IMR-90 (cell line): ENCODE measurements at regions not wholly inside any gene's neighbourhood (a gene's known extent, or its start where the extent isn't known, plus 50 kb on each side); places are given as distances from the start of the nearest gene placed in this dataset.

Source experiments
- ATAC-seq: fragments of 200-7000 bp; cut with Tn5 transposase; 2 replicates; pipeline ENCODE4 v1.9.1; 2020; ENCODE audit warnings: low read depth, mild to moderate bottlenecking, moderate library complexity
- BruUV-seq: library from RNA; stranded (reverse); fragments of 400-500 nt; replicated peaks from 2 replicates; lab custom pipeline; 2021; lab: Mats Ljungman, UMichigan
- CTCF ChIA-PET: fragments of 300-600 bp; formaldehyde crosslinking; extraction: SDS; loops from one replicate; lab custom pipeline; 2021; ENCODE audit warnings: antibody characterized with exemption; lab: Yijun Ruan, JAX
- POLR2A ChIA-PET: fragments of 300-600 bp; sonication (Branson Sonifier 250); formaldehyde crosslinking; loops from one replicate; lab custom pipeline; 2022; ENCODE audit warnings: antibody characterized with exemption; ENCODE audit not compliant: unreplicated experiment; lab: Charles Lee
- DNase-seq: peaks from one replicate; pipeline ENCODE4 v3.0.0; 2013
- H2AFZ ChIP-seq: replicated peaks from 2 replicates; pipeline ENCODE3; 2013; ENCODE audit warnings: low read length, mild to moderate bottlenecking; ENCODE audit not compliant: poor library complexity
- H2AK5ac ChIP-seq: 2 replicates; pipeline ENCODE4 v1.6.1; 2013; ENCODE audit warnings: low read depth, low read length, inconsistent platforms
- H2AK9ac ChIP-seq: replicated peaks from 2 replicates; pipeline ENCODE3; 2013; ENCODE audit warnings: mild to moderate bottlenecking, low read depth, low read length, moderate library complexity; ENCODE audit not compliant: poor library complexity
- H2BK120ac ChIP-seq: 2 replicates; pipeline ENCODE4 v1.6.1; 2013; ENCODE audit warnings: low read depth, low read length, inconsistent platforms
- H2BK15ac ChIP-seq: 3 replicates; pipeline ENCODE4 v1.6.1; 2013; ENCODE audit warnings: low read depth, low read length, inconsistent platforms
- H2BK20ac ChIP-seq: 2 replicates; pipeline ENCODE4 v1.6.1; 2013; ENCODE audit warnings: low read depth, mild to moderate bottlenecking, inconsistent platforms, low read length, moderate library complexity
- H2BK5ac ChIP-seq: 2 replicates; pipeline ENCODE4 v1.6.1; 2013; ENCODE audit warnings: mild to moderate bottlenecking, low read depth, low read length, inconsistent platforms; ENCODE audit not compliant: poor library complexity, severe bottlenecking
- H3K14ac ChIP-seq: replicated peaks from 2 replicates; pipeline ENCODE4 v1.6.1; 2013; ENCODE audit warnings: low read depth, low read length, inconsistent platforms
- H3K18ac ChIP-seq: 2 replicates; pipeline ENCODE4 v1.6.1; 2013; ENCODE audit warnings: low read depth, low read length, control low read depth
- H3K23ac ChIP-seq: 2 replicates; pipeline ENCODE4 v1.6.1; 2013; ENCODE audit warnings: low read depth, low read length, inconsistent platforms
- H3K27ac ChIP-seq: 2 replicates; pipeline ENCODE4 v1.5.1; 2013; ENCODE audit warnings: mild to moderate bottlenecking, control low read depth, low read length; ENCODE audit not compliant: insufficient read depth
- H3K27me3 ChIP-seq: 2 replicates; pipeline ENCODE4 v1.6.1; 2013; ENCODE audit warnings: low read length; ENCODE audit not compliant: control insufficient read depth, insufficient read depth
- H3K36me3 ChIP-seq: 2 replicates; pipeline ENCODE4 v1.6.1; 2013; ENCODE audit warnings: low read length, mixed read lengths; ENCODE audit not compliant: control insufficient read depth, insufficient read depth
- H3K4ac ChIP-seq: 2 replicates; pipeline ENCODE4 v1.6.1; 2013; ENCODE audit warnings: low read depth, low read length, inconsistent platforms
- H3K4me1 ChIP-seq: 2 replicates; pipeline ENCODE4 v1.6.1; 2013; ENCODE audit warnings: low read length, mixed read lengths; ENCODE audit not compliant: control insufficient read depth, insufficient read depth
- H3K4me2 ChIP-seq: 2 replicates; pipeline ENCODE4 v1.6.1; 2013; ENCODE audit warnings: low read depth, mild to moderate bottlenecking, control low read depth, low read length, moderate library complexity
- H3K4me3 ChIP-seq: 2 replicates; pipeline ENCODE4 v1.5.1; 2013; ENCODE audit warnings: low read depth, mild to moderate bottlenecking, control low read depth, low read length, moderate library complexity; ENCODE audit not compliant: insufficient read depth
- H3K56ac ChIP-seq: 2 replicates; pipeline ENCODE4 v1.6.1; 2013; ENCODE audit warnings: low read length, inconsistent platforms; ENCODE audit not compliant: insufficient read depth; ENCODE audit errors: extremely low read depth
- H3K79me1 ChIP-seq, 2 experiments: 2 replicates each; pipeline ENCODE4 v1.6.1; 2013; ENCODE audit warnings: low read length in 2 of 2, inconsistent platforms in 1 of 2, low read depth in 1 of 2
- H3K9ac ChIP-seq: 2 replicates; pipeline ENCODE4 v1.6.1; 2013; ENCODE audit warnings: low read depth, low read length, control low read depth
- H3K9me1 ChIP-seq: 2 replicates; pipeline ENCODE4 v1.6.1; 2013; ENCODE audit warnings: low read length, inconsistent platforms; ENCODE audit not compliant: insufficient read depth
- H3K9me3 ChIP-seq: 2 replicates; pipeline ENCODE4 v1.6.1; 2013; ENCODE audit warnings: low read length; ENCODE audit not compliant: control insufficient read depth, insufficient read depth
- H4K20me1 ChIP-seq: 2 replicates; pipeline ENCODE4 v1.6.1; 2013; ENCODE audit warnings: low read length, inconsistent platforms; ENCODE audit not compliant: insufficient read depth
- H4K5ac ChIP-seq: 2 replicates; pipeline ENCODE4 v1.6.1; 2013; ENCODE audit warnings: mild to moderate bottlenecking, low read depth, low read length, control low read depth
- H4K8ac ChIP-seq, 2 experiments: 2 replicates each; pipeline ENCODE4 v1.6.1; 2013; ENCODE audit warnings: low read depth in 2 of 2, low read length in 2 of 2, control low read depth in 1 of 2, inconsistent platforms in 1 of 2
- H4K91ac ChIP-seq: 2 replicates; pipeline ENCODE4 v1.6.1; 2013; ENCODE audit warnings: low read depth, low read length, inconsistent platforms; ENCODE audit not compliant: insufficient read depth
- BHLHE40 ChIP-seq: fragments of 150-350 bp; IDR thresholded peaks from 2 replicates; pipeline ENCODE4 v1.6.1; 2016; ENCODE audit warnings: mild to moderate bottlenecking, low read depth, low read length
- CTCF ChIP-seq: conservative IDR thresholded peaks from 2 replicates; pipeline ENCODE4 v1.5.1; 2012; ENCODE audit warnings: mild to moderate bottlenecking, low read depth, low read length, improper control_type of control experiment
- MAFK ChIP-seq: IDR thresholded peaks from 2 replicates; pipeline ENCODE4 v1.6.1; 2012; ENCODE audit warnings: low read depth, low read length, improper control_type of control experiment
- RAD21 ChIP-seq: IDR thresholded peaks from 2 replicates; pipeline ENCODE4 v1.6.1; 2012; ENCODE audit warnings: low read length, improper control_type of control experiment
- SMC3 ChIP-seq: fragments of 150-350 bp; IDR thresholded peaks from 2 replicates; pipeline ENCODE4 v1.6.1; 2016; ENCODE audit warnings: low read depth, mild to moderate bottlenecking, antibody characterized with exemption, low read length, moderate library complexity
- USF2 ChIP-seq: fragments of 150-350 bp; IDR thresholded peaks from 2 replicates; pipeline ENCODE4 v1.6.1; 2017; ENCODE audit warnings: mild to moderate bottlenecking, antibody characterized with exemption, low read length, low read depth
- WGBS, 2 experiments: methylation state at CpG; one replicate each; pipeline versions ENCODE4 v1.1.5 to v1.1.7; 2013; ENCODE audit warnings: missing lambda C conversion rate in 2 of 2; ENCODE audit not compliant: insufficient read length in 1 of 2; ENCODE audit errors: extremely low coverage in 2 of 2; 5-methylcytosine and 5-hydroxymethylcytosine counted together
- dilution Hi-C: fragments of 300-500 bp; cut with HindIII; formaldehyde crosslinking; loops from one replicate; pipeline ENCODE4 v1.14.3; 2018; ENCODE audit warnings: low sequenced_read_pairs; ENCODE audit not compliant: unreplicated experiment
- in situ Hi-C: fragments of 300-500 bp; cut with MboI; formaldehyde crosslinking; loops from 3 replicates; pipeline ENCODE4 v1.14.3; 2019; ENCODE audit warnings: low sequenced_read_pairs, inconsistent platforms, mixed read lengths
- intact Hi-C: fragments of 100-400 bp; cut with micrococcal nuclease; formaldehyde crosslinking; loops from 2 replicates; pipeline ENCODE4 v1.10.0; 2022

- CTCF ChIA-PET: interaction anchor here (0.5 kb wide), 1 partner anchor 12 kb away, joined by 5 read pairs; no protein-coding TSS in a partner anchor
- peak overlapping the region; percentile 92 for H2AFZ ChIP-seq
- POLR2A ChIA-PET: no interaction called here
Observed at GRCh38 chr12:68406134-68406576, 74.0 kb upstream of the MDM1 start.

More at GRCh38 chr12:68406134-68406576, 74.0 kb upstream of the MDM1 start:
- Histone ChIP-seq H3K4ac (peak overlapping the region; percentile 66), H3K9me1 (peaks cover 4% of the 10 kb centered on the region), H2BK5ac (peak overlapping the region; percentile 4), H3K4me3 (no peak overlapping the region), H3K4me1 (peaks cover 5% of the 10 kb centered on the region), H3K18ac (peak overlapping the region; percentile 10; the same call in 1 of the 2 replicates), H4K5ac (peak overlapping the region; percentile 10; the same call in 1 of the 2 replicates), H3K27ac (no peak overlapping the region; the same call in 1 of the 2 replicates), H2BK20ac (no peak overlapping the region), H4K20me1 (no peaks in the 10 kb centered on the region), H3K14ac (peak overlapping the region; percentile 20), H2AK9ac (peak overlapping the region; percentile 14), H3K56ac (no peak overlapping the region), H3K79me1 (no peaks in the 10 kb centered on the region; a peak in 1 of 4 replicates), H3K27me3 (no peaks in the 10 kb centered on the region), H3K9ac (no peak overlapping the region; the same call in 1 of the 2 replicates), H2BK120ac (peak overlapping the region; percentile 73), H3K9me3 (no peaks in the 10 kb centered on the region), H3K4me2 (peak overlapping the region; percentile 35), H4K91ac (peak overlapping the region; percentile 41; the same call in 1 of the 2 replicates), H2BK15ac (peak overlapping the region; percentile 28; the same call in 2 of the 3 replicates), H3K36me3 (no peaks in the 10 kb centered on the region), H2AK5ac (no peak overlapping the region), H4K8ac (peak overlapping the region; percentile 61 to 82), H3K23ac (peak overlapping the region; percentile 1; the same call in 1 of the 2 replicates)
- DNase-seq (peak; percentile 82), ATAC-seq (peak; percentile 91)
- no TSS peak for BruUV-seq
- 6% methylated on average over 3 of the region's 5 CpGs; no CpG with 5 or more reads in 1 of the 2 experiments for WGBS, 2 experiments
- TF ChIP-seq SMC3 (peak; percentile 32; the same call in 1 of the 2 replicates), BHLHE40 (no peak), MAFK (no peak), CTCF (peak; percentile 41), USF2 (no peak), RAD21 (peak; percentile 44)
- dilution Hi-C loops: no loop called here
- in situ Hi-C loops: no loop called here
- intact Hi-C loops: loop anchor here (1.0 kb wide), 1 partner anchor 206 kb away; no protein-coding TSS in a partner anchor
